NB4 (cell line): ENCODE measurements at regions not wholly inside any gene's neighbourhood (a gene's known extent, or its start where the extent isn't known, plus 50 kb on each side); places are given as distances from the start of the nearest gene placed in this dataset.

Experiments
- DNase-seq: peaks from one replicate; pipeline ENCODE4 v3.0.0; 2010; ENCODE audit warnings: low read depth
- H3K4me3 ChIP-seq: one replicate; pipeline ENCODE4 v1.5.1; 2011; ENCODE audit warnings: mild to moderate bottlenecking, low read depth, low read length, moderate library complexity
- CTCF ChIP-seq: IDR thresholded peaks from one replicate; pipeline ENCODE4 v1.5.1; 2012; ENCODE audit warnings: low read depth, low read length
- MAX ChIP-seq: IDR thresholded peaks from 2 replicates; pipeline ENCODE4 v1.6.1; 2011; ENCODE audit warnings: low read depth, low read length
- MYC ChIP-seq: IDR thresholded peaks from 2 replicates; pipeline ENCODE4 v1.6.1; 2011; ENCODE audit warnings: low read depth, low read length
- POLR2A ChIP-seq: IDR thresholded peaks from 2 replicates; pipeline ENCODE4 v1.6.1; 2011; ENCODE audit warnings: mild to moderate bottlenecking; ENCODE audit not compliant: insufficient read length; ENCODE audit errors: extremely low read depth

DNA sequence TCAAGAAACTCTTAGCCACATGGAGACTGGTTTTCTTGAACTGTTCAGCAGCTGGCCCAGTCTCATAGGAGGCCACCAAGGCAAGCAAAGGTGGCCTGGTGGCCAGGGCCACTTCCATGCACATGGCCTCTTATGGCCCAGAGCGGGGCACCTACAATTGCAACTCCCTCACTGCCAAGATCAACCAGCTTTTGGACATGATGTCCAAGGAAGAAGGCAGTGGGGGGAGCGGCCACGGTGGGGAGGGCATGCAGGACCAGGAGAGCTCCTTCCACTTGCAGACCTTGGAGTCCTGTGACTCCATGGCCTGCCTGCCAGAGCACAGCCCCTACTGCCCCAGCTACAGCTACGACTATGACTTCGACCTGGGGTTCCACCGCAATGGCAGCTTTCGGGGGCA, 398.9 kb upstream of the PTPRD start:
- TF ChIP-seq POLR2A (no peak), MAX (no peak), MYC (no peak), CTCF (no peak)
- no peak for DNase-seq
- no peak overlapping the region for H3K4me3 ChIP-seq

GRCh38 chr9:11016081-11016480, 403.3 kb upstream of the PTPRD start:
- no peak for TF ChIP-seq MYC
- no peak for TF ChIP-seq CTCF
- TF ChIP-seq POLR2A: no peak
- no peak for TF ChIP-seq MAX
- no peak overlapping the region for H3K4me3 ChIP-seq
- DNase-seq: no peak

DNA sequence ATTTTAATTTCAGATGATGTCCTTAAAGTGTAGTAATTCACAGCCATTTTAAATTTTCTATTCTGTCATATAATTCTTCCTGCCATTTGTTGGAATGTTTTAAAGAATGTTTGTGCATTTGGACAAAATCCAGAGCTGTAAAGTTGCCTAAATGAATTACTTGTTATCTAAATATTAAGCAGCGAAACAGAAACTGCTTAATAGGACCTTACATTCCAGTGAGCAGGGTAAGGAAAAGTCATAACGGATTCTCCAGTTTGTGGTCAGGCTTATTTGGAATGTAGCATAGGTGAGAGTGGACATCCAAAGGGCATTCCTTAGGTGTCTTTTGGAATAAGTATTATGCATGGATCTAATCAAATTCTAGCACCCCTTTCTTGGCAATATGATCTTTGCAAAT, 410.4 kb upstream of the PTPRD start:
- DNase-seq: no peak
- no peak overlapping the region for H3K4me3 ChIP-seq
- no peak for TF ChIP-seq MYC
- TF ChIP-seq POLR2A: no peak
- no peak for TF ChIP-seq CTCF
- no peak for TF ChIP-seq MAX

DNA sequence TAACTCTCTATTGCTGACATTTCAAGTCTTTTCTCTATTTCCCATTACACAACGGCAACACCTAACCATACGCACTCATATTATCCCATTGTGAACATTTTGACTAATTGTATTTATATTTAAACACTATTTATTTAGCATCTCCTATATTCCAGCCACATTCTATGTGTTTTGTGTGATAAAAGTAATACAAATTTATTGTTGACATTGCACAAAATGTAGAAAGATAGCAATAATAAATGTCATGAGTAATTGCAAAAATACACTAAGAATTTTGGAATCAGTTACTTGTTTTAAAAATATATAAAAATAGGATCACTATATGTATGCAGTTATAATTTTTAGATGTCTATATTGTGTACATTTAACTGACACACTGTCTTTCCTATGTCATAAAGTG, 413.0 kb upstream of the PTPRD start:
- DNase-seq: no peak
- H3K4me3 ChIP-seq: no peak overlapping the region
- TF ChIP-seq MYC: no peak
- no peak for TF ChIP-seq MAX
- TF ChIP-seq POLR2A: no peak
- TF ChIP-seq CTCF: no peak

GRCh38 chr9:11038366-11038765, 425.6 kb upstream of the PTPRD start:
- TF ChIP-seq MYC: no peak
- TF ChIP-seq MAX: no peak
- no peak for TF ChIP-seq CTCF
- TF ChIP-seq POLR2A: no peak
- no peak overlapping the region for H3K4me3 ChIP-seq
- DNase-seq: no peak

- DNase-seq: no peak
- H3K4me3 ChIP-seq: no peak overlapping the region
- TF ChIP-seq MYC: no peak
- no peak for TF ChIP-seq MAX
- TF ChIP-seq CTCF: no peak
- TF ChIP-seq POLR2A: no peak
Measured at GRCh38 chr9:11039006-11039405, 426.2 kb upstream of the PTPRD start.
